Left kidney (tissue), 1 donor: ENCODE measurements at regions not wholly inside any gene's neighbourhood (a gene's known extent, or its start where the extent isn't known, plus 50 kb on each side); places are given as distances from the start of the nearest gene placed in this dataset.

Experiments
- DNase-seq: peaks from one replicate; pipeline ENCODE4 v3.0.0-alpha.2; 2013

DNA sequence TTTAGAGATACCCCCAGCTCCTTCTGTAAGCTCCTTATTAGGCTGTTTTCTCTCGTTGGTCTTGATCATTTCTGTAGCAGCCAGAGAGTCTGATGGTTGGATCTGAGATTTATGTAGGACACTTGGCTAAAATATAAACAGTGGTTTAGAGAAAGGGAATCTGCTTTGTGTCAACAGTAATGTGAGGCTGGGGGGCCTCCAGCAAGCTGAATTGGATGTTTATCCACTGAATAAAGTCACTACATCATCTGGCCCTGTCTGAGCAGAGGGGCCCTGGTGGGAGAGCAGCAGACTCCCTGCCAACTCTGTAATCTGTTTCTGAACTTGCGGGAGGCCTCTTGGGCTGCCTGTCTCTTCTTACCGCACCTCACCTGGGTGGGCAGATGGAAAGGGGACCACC lies 328.5 kb upstream of the PLET1 start:
- DNase-seq, result no peak

DNA sequence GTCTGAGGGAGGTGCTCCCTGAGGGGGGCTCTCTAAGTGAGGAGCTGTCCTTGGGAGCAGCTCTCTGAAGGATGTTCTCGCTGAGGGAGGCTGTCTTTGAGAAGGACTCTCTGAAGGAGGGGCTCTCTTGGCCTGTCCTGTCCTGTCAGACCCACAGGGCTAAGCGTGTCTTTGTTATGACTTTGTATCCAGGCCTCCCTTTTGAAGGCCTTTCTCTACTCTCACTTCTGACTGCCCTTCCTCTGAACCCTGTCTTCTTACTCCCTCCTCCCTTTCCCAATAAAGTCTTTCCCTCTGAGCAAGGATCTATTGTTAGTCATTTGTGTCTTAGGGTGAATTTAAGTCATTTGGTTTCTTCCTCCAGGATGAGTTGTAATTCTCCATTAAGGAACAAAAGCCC lies 330.1 kb upstream of the PLET1 start:
- DNase-seq, result no peak

DNA sequence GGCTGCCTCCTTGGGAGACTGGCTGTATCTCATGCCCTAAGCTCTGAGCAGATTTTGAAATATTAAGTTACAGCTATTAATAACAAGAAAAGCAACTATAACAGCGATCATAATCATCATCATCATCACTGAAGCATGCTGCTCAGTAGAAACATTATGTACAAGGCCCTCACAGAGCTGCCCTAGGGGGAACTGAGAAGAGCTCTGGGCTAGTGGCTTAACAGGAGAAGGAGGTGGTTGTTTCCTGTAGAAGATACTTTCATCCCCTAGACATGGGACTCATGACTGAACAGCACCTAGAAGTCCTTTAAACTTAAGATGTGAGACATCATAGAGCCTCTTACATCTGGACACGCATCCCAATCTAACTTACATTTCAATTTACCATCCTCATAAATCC lies 332.8 kb upstream of the PLET1 start:
- DNase-seq, result no peak

DNA sequence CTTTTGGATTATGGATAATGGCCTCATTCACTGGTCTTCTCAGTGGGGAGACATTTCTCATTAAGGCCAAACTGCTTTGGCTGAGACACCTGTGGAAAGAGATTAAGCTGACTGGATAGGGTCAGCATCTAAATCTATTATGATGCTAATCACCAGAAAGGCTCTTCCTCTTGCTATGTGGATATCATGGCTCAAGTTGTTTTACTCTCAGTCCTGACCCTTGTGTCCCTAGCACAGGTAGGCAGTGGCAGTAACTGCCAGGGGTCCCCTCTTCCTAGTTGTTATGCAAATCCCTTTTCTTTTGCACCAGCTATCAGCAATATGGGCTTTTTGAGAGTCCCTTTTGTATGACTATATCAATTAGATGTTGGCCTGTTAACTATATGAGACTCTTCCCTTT lies 335.7 kb upstream of the PLET1 start:
- DNase-seq, result no peak

DNA sequence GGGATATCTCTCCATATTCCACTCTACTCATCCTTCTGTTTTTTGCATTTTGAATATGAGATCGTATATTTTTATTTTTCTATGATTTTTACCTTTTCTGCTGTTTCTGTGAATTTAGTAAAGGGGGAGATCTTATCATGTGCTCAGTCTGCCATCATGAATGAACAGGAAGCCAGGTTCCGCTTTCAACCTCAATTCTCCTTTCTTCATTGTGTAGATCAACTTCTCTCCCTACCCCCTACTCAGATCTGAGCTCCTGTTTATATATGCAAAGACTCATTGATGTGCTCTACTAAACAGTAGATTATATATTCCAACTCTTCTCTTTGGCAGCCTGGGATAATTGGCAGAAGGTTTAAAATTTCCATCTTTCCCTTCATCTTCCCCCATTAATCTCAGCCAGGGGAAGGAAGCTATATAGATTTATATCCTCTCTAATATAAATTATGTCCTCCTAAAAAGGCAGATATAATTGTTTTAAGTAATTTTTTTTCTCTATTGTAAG lies 336.7 kb upstream of the PLET1 start:
- no peak for DNase-seq

DNA sequence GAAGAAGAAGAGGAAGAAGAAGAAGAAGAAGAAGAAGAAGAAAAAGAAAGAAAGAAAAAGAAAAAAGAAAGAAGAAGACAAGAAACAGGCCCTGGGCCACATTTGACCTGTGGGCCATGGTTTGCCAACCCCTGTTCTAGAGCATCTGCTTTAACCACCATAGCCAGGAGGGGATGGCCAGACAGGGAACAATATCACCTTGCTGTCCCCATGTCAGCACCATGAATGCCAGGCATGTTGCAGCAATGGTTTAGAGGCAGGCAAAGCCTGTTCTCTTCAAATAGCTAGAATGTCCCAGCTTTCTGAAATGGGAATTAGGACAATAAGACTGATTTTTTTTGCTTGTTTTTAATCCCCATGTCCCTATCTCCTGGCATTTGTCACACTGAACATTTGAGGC lies 338.6 kb upstream of the PLET1 start:
- DNase-seq, result no peak

DNA sequence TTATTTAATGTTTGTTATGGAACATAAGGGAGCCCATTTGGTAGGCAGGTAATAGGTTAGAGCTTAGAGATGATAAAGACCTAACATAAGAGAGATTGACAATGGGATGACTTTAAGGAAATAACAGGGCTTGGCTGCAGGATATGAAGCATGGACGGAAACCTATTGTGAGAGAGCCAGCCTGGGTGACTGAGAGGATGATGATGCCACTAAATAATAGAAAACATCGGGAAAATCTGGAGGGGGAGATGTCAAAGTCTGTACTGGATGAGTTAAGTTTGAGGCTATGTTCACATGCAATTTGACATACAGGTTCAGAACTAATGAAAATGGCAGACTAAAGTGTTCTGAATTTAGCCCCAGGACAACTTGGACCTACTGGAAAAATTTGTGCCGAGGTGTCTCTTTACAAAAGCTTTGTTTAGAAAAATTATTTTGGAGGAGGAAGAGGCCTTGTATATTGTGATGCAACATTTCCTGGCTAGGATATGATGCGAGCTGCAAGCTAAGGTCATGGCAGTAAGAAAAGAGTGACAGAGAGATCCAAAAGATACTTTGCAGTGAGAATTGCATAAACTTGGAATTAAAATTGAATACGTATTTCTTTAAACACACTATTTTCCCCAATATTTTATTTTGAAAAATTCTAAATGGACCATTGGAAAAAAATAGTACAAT lies 339.3 kb upstream of the PLET1 start:
- DNase-seq, result no peak

DNA sequence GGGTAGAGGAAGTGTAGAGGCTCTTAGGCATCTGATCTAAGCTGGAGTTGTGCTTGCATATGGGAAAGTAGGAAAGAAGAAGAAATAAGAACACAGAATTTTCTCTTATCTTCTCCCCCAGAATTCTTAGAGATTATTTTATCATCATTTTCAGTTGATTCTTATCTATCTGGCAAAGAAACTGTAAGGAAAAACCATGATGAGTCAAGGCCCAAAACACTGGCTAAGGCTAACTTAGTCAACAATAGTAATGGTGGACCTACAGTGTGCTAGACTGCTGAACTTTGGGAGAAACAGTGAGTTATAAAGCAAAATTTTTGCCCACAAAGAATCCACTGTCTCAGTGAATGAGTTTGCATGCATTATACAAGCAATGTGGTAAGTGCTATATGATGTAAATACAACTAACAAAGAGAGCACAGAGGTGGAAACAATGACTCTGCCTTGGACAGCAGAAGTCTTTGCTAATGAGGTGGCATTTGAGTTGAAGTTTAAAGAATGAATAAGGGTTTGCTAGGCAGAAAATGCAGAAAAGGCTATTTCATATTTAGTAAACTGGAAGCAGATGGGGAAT lies 344.5 kb upstream of the PLET1 start:
- DNase-seq, result no peak

DNA sequence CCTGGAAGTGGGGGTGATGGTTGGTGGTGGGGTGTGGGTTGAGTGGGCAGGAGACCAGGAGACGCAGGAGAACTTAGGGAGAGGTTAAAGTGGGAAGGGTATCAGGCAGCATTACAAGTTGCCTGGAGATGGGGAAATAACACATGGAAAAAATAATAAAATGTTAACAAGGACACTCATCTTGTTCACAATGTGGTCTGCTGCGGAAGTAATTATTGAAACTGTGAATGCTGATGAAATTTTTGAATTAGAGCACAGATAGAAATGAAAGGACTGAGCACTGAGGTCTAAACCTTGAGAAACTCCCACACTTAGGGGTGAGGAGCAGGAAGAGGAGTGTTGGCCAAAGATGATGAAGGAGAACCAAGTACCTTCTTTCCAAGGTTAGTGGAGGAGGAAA lies 346.0 kb upstream of the PLET1 start:
- DNase-seq, result no peak

DNA sequence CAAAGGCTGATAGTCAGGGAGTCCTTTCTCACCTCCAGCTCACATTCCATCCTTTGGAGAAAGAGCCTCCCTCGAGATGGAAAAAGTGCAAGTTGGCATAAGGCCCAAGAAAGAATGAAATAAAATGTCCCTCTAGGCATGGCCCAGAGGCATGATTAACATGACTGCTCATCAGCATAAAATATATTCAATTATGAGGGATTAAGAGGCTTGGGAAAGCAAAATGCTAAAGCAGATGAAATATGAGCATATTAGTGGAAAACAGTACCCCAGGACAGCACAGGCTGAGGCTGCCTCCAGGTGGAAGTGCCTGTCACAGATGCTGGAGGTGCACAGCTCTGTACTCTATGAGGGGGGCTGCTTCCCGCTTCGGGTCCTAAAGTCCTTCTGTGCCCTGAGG lies 347.8 kb upstream of the PLET1 start:
- DNase-seq, result no peak

DNA sequence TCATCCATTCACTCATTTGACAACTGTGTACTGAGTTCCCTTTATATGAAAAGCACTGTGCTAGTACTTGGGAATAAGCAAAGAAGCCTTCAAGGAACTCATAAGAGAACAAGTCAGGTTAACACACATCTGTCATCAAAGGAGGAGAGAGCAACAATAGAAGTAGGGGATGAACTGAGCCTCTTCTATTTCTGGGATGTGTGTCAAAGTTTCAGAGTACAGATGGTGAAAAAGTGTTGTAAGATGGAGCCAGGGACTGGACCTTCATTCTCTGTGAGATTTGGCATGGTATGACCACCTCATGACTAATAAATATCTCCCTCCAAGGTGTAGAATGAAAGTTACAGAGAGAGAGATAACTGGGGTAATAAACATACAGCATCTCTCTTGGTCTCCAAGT lies 349.8 kb upstream of the PLET1 start:
- no peak for DNase-seq

DNA sequence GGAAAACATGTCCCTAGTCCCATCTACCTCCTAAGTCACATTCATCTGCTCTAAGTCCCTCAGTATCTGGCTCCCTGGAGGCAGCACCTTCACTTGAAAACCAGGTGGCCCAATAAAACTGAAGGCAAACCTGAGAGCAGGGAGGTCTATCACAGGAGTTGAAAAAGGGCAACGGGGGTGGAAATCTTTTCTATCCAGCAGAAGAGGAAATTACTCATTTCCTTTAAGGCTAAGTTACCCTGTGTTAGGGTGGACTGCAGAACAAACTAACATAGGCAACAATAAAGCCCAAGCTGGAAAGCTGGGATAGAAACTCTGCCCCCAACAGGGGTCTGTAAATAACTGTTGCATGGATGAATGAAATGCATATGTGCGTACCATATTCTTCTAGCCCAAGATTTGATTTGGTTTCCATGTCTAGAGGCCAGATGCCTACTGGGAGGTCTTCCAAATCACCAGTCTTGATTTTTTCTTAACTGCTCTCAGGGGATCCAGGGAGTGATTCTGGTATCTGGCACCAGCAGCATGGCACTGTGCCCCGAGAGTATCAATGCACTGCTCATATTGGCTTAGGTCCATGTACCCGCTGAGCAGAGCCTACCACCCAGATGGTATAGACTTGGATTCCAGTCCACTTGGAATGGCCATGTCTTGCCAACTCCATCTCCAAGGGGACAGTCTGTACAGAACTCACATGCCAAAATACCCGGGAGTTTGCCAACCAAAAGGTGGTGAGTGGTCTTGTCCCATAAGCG lies 350.0 kb upstream of the NCAM1 start:
- no peak for DNase-seq

DNA sequence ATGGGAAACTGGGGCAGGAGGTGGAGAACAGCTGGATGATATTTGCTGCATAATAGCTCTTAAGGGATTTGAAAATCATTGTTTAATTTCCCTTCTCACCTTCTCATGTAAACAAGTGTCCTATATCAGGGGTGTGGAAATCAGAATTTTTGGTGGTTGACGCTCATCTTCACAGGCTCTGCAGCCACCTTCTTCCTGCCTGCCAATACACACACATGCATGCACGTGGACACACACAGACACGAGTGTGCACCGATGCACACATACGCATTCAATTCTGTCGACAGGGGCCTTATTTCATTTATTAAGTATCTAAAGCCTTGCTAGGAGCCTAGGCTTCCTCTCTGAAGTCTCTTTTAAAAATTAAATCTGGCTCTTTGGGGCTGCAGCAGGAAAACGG lies 349.4 kb upstream of the NCAM1 start:
- DNase-seq, result no peak

DNA sequence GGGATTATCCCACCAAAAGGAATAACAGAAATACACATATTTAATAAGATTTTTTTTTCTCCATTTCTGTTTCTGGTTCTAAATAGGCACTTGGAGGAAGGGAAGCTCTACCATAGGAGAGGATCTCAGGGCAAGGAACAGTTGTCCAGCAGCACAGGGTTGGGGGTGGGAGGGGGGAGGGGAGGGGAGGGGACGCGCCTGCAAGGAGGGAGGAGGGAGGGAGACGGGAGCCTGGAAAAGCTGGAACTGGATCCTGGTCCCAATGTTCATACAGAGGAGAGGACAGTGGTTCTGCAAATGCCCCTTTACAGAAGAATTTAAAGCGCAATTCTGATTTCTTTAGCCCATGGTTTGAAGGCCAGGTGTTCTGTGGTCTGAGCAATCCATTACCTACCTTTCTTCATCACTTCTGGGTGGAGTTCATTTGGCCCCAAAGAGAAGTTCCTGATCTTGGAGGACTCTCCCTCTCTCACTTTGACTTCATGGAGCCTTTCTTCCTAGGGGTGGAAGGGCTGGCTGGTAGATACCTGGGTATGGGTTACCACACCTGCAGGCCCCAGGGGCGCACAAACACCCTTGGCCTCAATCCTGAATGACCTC lies 348.9 kb upstream of the NCAM1 start:
- DNase-seq, result peak; percentile 57

DNA sequence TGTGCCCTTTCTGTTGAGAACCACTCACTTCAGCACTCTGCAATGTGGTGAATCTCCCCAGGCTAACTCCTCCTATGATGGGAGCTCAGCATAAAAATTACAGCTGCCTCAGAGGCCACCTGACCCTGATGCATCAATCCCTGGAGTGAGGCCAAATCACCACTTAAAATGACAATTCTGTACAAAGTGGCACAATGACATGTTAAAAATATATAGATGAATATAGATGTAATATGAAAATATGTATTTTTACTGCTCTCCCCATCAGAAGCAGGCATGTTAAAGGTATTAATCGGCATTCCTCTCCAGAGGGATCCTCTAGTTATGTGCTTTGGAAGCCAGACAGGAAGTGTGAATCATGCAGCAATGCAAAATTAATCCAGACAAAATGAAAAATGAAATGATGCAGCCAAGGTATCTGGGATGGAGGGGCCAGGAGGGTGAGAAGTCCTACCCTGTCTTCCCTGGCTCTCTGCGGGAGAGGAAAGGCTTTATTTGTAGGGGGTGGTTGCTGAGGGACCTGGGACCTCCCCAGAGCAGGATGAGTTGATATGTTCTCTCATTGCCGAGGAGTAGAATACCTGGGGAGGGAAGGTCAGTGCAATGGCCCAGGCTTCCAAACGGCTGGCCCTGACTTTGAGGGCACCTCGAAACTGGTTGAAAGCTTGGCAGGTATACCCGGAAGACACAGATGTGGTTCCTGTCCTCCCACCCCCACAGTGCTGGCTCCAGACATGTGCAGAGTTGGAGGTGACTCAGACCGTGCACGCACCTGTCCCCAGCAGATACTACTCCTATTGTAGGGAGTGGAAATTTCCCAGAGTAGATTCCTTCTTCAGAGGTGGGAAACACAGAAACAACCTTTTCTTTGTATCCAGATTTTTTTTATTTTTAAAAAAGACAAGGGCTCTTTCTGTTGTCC lies 347.9 kb upstream of the NCAM1 start:
- no peak for DNase-seq

DNA sequence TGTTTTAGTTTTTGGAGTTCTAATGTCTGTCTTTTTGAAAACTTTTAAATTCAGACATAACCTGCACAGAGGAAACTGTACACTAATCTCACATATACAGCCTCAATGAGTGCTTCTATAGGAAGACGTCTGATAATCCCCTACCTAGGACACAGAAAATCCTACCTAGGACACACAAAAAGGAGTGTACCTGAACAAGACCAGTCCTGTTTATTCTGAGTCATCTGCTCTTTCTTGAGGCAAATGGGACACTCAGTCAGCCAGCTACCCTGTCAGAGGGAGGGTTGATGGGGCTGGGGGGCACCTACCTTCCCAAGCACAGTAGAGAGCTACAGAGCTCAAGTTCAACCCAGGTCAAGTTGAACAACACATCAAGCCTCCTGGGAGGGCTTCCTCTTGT lies 346.6 kb upstream of the NCAM1 start:
- DNase-seq, result no peak

DNA sequence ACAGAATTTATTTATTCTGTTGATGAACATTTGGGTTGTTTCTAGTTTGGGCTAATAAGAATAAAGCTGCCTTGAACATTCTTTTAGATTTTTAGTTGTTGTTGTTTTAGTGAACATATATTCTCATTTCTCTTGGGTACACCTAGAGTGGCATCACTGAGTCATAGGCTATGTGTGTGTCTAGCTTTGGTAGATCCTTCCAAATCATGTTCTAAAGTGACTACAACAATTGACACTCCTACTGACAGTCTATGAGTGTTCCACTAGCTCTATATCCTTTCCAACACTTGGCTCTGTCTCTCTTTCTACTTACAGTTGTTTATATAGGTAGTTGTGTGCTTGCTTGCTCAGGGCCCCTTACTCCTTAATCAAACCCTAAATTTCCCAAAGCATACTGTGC lies 346.0 kb upstream of the NCAM1 start:
- no peak for DNase-seq

DNA sequence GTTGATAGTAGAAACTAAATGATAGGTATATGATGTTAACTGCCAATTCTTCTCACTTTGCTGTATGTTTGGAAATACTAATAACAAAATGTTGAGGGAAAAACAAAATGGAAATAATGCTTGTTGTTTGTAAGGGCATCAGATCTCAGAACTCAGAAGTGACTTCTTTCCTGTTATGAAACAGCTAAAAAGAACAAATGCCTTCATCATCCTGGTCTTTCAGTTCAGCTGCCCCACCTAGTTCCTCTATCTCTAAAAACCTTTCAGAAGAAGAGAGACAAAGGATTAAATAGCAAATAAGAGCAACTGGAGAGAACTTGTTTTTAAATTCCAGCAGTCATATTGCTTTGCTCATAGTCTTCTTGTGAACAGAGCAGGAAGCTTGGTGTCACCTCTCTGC lies 345.3 kb upstream of the NCAM1 start:
- no peak for DNase-seq

DNA sequence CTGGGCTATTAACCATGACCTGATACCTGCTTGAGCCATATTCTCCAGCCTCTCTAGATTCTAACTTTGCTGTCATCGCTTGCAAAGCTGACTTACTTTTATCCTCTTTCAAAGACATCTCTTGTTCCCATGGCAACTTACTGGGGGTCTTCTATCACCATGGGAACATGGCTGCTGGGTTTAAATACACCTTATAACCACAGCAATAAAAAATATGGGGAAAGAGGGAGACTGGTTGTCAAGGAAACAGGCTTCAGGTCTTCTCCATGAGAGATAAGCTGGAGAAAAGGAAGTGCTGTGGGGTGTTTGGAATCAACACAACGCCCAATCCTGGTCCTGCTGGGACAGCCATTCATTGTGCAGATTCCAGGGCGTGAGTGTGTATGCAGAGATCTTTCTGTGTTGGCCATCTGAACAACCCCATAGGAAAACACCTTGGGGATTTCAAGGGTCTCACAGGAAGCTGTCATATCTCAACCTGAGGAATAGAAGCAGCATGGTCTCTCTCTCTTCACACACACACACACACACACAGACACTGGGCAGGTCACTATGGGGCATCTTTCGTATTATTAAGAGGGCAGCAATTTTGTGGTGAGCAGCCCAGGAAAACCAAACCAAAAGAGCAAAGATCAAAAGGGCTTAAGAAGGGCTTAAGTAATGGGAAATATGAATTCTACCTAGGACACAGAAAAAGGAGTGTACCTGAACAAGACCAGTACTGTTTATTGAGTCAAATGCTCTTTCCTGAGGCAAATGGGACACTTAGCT lies 344.7 kb upstream of the NCAM1 start:
- DNase-seq, result no peak

DNA sequence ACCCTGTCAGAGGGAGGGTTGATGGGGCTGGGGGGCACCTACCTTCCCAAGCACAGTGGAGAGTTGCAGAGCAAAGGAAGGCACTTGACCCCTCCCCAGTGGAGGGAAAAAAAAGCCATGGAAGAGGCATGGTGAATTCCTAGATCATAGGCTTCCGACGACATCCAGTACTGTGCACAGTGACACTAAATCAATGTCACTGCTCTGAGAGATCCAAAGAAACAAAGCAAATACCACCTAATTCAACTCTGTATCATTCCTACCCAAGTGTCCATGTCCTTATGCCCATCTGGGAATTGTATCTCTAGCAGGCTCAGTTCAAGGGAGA lies 344.2 kb upstream of the NCAM1 start:
- DNase-seq, result no peak
